Loucy (cell line): ENCODE measurements at regions not wholly inside any gene's neighbourhood (a gene's known extent, or its start where the extent isn't known, plus 50 kb on each side); places are given as distances from the start of the nearest gene placed in this dataset.
A peak's percentile ranks its signal among the peaks of the same experiment; 100 is the strongest.

Experiments used
- H2AFZ ChIP-seq: fragments of 200-600 bp; sonication (generic); 2 replicates; pipeline ENCODE4 v1.6.0; 2016; ENCODE audit warnings: antibody characterized with exemption, mild to moderate bottlenecking, low read length, moderate library complexity
- H3F3A ChIP-seq: fragments of 200-600 bp; 2 replicates; pipeline ENCODE4 v1.6.0; 2016; ENCODE audit warnings: antibody characterized with exemption, low read depth, mild to moderate bottlenecking
- H3K27me3 ChIP-seq: fragments of 200-600 bp; sonication (generic); 2 replicates; pipeline ENCODE4 v1.6.1; 2014; ENCODE audit warnings: low read length, mild to moderate bottlenecking; ENCODE audit not compliant: insufficient read depth, poor library complexity, severe bottlenecking
- H3K36me3 ChIP-seq: fragments of 200-600 bp; sonication (generic); 2 replicates; pipeline ENCODE4 v1.6.1; 2016; ENCODE audit warnings: low read length; ENCODE audit not compliant: insufficient read depth
- H3K4me1 ChIP-seq: fragments of 200-600 bp; sonication (generic); 2 replicates; pipeline ENCODE4 v1.5.1; 2014; ENCODE audit warnings: low read length, mild to moderate bottlenecking; ENCODE audit not compliant: insufficient read depth, poor library complexity, severe bottlenecking
- H3K4me2 ChIP-seq: fragments of 200-600 bp; sonication (generic); 2 replicates; pipeline ENCODE4 v1.6.0; 2014; ENCODE audit warnings: antibody characterized with exemption, low read length, low read depth, mild to moderate bottlenecking; ENCODE audit not compliant: poor library complexity, severe bottlenecking
- H3K4me3 ChIP-seq: fragments of 200-600 bp; sonication (generic); 2 replicates; pipeline ENCODE4 v1.5.1; 2014; ENCODE audit warnings: low read length, mild to moderate bottlenecking, mixed read lengths; ENCODE audit not compliant: poor library complexity, severe bottlenecking
- H3K79me2 ChIP-seq: fragments of 200-600 bp; sonication (generic); 2 replicates; pipeline ENCODE4 v1.6.1; 2014; ENCODE audit warnings: low read length; ENCODE audit not compliant: insufficient read depth
- H3K9ac ChIP-seq: fragments of 200-600 bp; sonication (generic); 2 replicates; pipeline ENCODE4 v1.6.0; 2014; ENCODE audit warnings: mild to moderate bottlenecking, low read depth, low read length, moderate library complexity; ENCODE audit not compliant: poor library complexity, severe bottlenecking
- H3K9me2 ChIP-seq: fragments of 200-600 bp; sonication (generic); replicated peaks from 2 replicates; pipeline ENCODE4 v1.6.1; 2016; ENCODE audit warnings: low read depth, low read length, mixed read lengths
- H3K9me3 ChIP-seq: fragments of 200-600 bp; sonication (generic); 2 replicates; pipeline ENCODE4 v1.6.1; 2014; ENCODE audit warnings: mild to moderate bottlenecking, antibody characterized with exemption, low read length, low read depth; ENCODE audit not compliant: insufficient read depth
- H4K20me1 ChIP-seq: fragments of 200-600 bp; sonication (generic); 2 replicates; pipeline ENCODE4 v1.6.0; 2014; ENCODE audit warnings: antibody characterized with exemption, low read length, mild to moderate bottlenecking; ENCODE audit not compliant: insufficient read depth, poor library complexity, severe bottlenecking
- CTCF ChIP-seq: fragments of 200-600 bp; sonication (generic); conservative IDR thresholded peaks from 2 replicates; pipeline ENCODE4 v1.5.1; 2014; ENCODE audit warnings: mild to moderate bottlenecking, antibody characterized with exemption, low read length
- EZH2phosphoT487 ChIP-seq: fragments of 200-600 bp; IDR thresholded peaks from 2 replicates; pipeline ENCODE4 v1.6.1; 2018; ENCODE audit warnings: antibody characterized with exemption, mild to moderate bottlenecking, moderate library complexity, borderline replicate concordance

GRCh38 chr3:22887664-22888291, 315.3 kb upstream of the UBE2E2 start:
- Histone ChIP-seq H3K9me2 (no peaks in the 10 kb centered on the region), H3K36me3 (no peaks in the 10 kb centered on the region), H3K4me2 (no peak overlapping the region), H3K4me3 (no peak overlapping the region), H3K9me3 (no peaks in the 10 kb centered on the region), H3K79me2 (no peaks in the 10 kb centered on the region), H4K20me1 (no peaks in the 10 kb centered on the region), H3K27me3 (no peaks in the 10 kb centered on the region), H2AFZ (no peak overlapping the region), H3K9ac (no peak overlapping the region), H3F3A (no peaks in the 10 kb centered on the region), H3K4me1 (no peaks in the 10 kb centered on the region)
- TF ChIP-seq CTCF (peak; percentile 90), EZH2phosphoT487 (no peak)

GRCh38 chr3:22893101-22893500, 310.0 kb upstream of the UBE2E2 start:
- no peak for TF ChIP-seq CTCF
- TF ChIP-seq EZH2phosphoT487, result no peak
- H3K9me2 ChIP-seq, result no peaks in the 10 kb centered on the region
- no peak overlapping the region for H3K4me2 ChIP-seq
- no peaks in the 10 kb centered on the region for H3K4me1 ChIP-seq
- no peaks in the 10 kb centered on the region for H3K9me3 ChIP-seq
- no peaks in the 10 kb centered on the region for H3K79me2 ChIP-seq
- H2AFZ ChIP-seq, result no peak overlapping the region
- H4K20me1 ChIP-seq, result no peaks in the 10 kb centered on the region
- no peak overlapping the region for H3K4me3 ChIP-seq
- H3K9ac ChIP-seq, result no peak overlapping the region
- no peaks in the 10 kb centered on the region for H3F3A ChIP-seq
- no peaks in the 10 kb centered on the region for H3K27me3 ChIP-seq
- no peaks in the 10 kb centered on the region for H3K36me3 ChIP-seq

GRCh38 chr3:22893644-22894325, 309.3 kb upstream of the UBE2E2 start:
- Histone ChIP-seq H4K20me1 (no peaks in the 10 kb centered on the region), H3K36me3 (no peaks in the 10 kb centered on the region), H2AFZ (no peak overlapping the region), H3K4me2 (no peak overlapping the region), H3K9me2 (no peaks in the 10 kb centered on the region), H3K79me2 (no peaks in the 10 kb centered on the region), H3F3A (no peaks in the 10 kb centered on the region), H3K4me1 (no peaks in the 10 kb centered on the region), H3K4me3 (no peak overlapping the region), H3K9me3 (no peaks in the 10 kb centered on the region), H3K9ac (no peak overlapping the region), H3K27me3 (no peaks in the 10 kb centered on the region)
- no peak for TF ChIP-seq CTCF
- TF ChIP-seq EZH2phosphoT487, result no peak
